Keratinocyte (primary cell): ENCODE measurements at regions not wholly inside any gene's neighbourhood (a gene's known extent, or its start where the extent isn't known, plus 50 kb on each side); places are given as distances from the start of the nearest gene placed in this dataset.

Experiments used
- DNase-seq: peaks from one replicate; pipeline ENCODE4 v3.0.0-alpha.2; 2011; ENCODE audit warnings: low read depth, missing footprints, low spot score
- FAIRE-seq: peaks from 2 replicates; lab custom pipeline; 2011; peaks lifted over from hg19 to GRCh38; lab: Jason Lieb, UNC
- H2AFZ ChIP-seq: 2 replicates; pipeline ENCODE4 v1.6.0; 2012; ENCODE audit warnings: low read length, control low read depth, inconsistent platforms; ENCODE audit not compliant: control insufficient read depth
- H3K27ac ChIP-seq: 2 replicates; pipeline ENCODE4 v1.5.1; 2011; ENCODE audit warnings: low read length; ENCODE audit not compliant: control insufficient read depth, insufficient read depth
- H3K27me3 ChIP-seq: 3 replicates; pipeline ENCODE4 v1.6.0; 2011; ENCODE audit warnings: low read length; ENCODE audit not compliant: control insufficient read depth, insufficient read depth; ENCODE audit errors: extremely low read depth
- H3K36me3 ChIP-seq, 2 experiments: 2 replicates in 1 of 2; 3 replicates in 1 of 2; pipeline ENCODE4 v1.5.1; 2011; ENCODE audit warnings: low read length in 2 of 2, mild to moderate bottlenecking in 1 of 2; ENCODE audit not compliant: control insufficient read depth in 2 of 2, insufficient read depth in 2 of 2; ENCODE audit errors: extremely low read depth in 1 of 2
- H3K4me1 ChIP-seq: 3 replicates; pipeline ENCODE4 v1.5.1; 2011; ENCODE audit warnings: low read length; ENCODE audit not compliant: control insufficient read depth, insufficient read depth; ENCODE audit errors: extremely low read depth
- H3K4me2 ChIP-seq: 3 replicates; pipeline ENCODE4 v1.6.0; 2011; ENCODE audit warnings: low read depth, low read length; ENCODE audit not compliant: control insufficient read depth, insufficient read depth; ENCODE audit errors: extremely low read depth
- H3K4me3 ChIP-seq, 3 experiments: fragments of 200-600 bp in 1 of 3; sonication (generic) in 1 of 3; 2 replicates in 2 of 3; 3 replicates in 1 of 3; pipeline ENCODE4 v1.5.1; 2011 to 2016; ENCODE audit warnings: low read length in 3 of 3, mild to moderate bottlenecking in 3 of 3, control low read depth in 2 of 3, inconsistent platforms in 1 of 3, low read depth in 1 of 3, mixed read lengths in 1 of 3, mixed run types in 1 of 3, moderate library complexity in 1 of 3; ENCODE audit not compliant: control insufficient read depth in 2 of 3, insufficient read depth in 2 of 3; ENCODE audit errors: extremely low read depth in 1 of 3
- H3K79me2 ChIP-seq: 2 replicates; pipeline ENCODE4 v1.6.0; 2012; ENCODE audit warnings: low read length; ENCODE audit not compliant: control insufficient read depth, insufficient read depth
- H3K9ac ChIP-seq: 3 replicates; pipeline ENCODE4 v1.6.0; 2011; ENCODE audit warnings: low read length; ENCODE audit not compliant: control insufficient read depth, insufficient read depth; ENCODE audit errors: extremely low read depth
- H3K9me1 ChIP-seq: 3 replicates; pipeline ENCODE4 v1.6.0; 2011; ENCODE audit warnings: low read length; ENCODE audit not compliant: control insufficient read depth, insufficient read depth; ENCODE audit errors: extremely low read depth
- H3K9me3 ChIP-seq: 2 replicates; pipeline ENCODE4 v1.5.1; 2012; ENCODE audit warnings: low read depth, low read length; ENCODE audit not compliant: control insufficient read depth
- H4K20me1 ChIP-seq: 3 replicates; pipeline ENCODE4 v1.6.0; 2011; ENCODE audit warnings: low read length; ENCODE audit not compliant: control insufficient read depth, insufficient read depth; ENCODE audit errors: extremely low read depth
- CTCF ChIP-seq, 3 experiments: IDR thresholded peaks in 1 of 3; conservative IDR thresholded peaks in 1 of 3; optimal IDR thresholded peaks in 1 of 3; 2 replicates in 2 of 3; 3 replicates in 1 of 3; pipeline versions ENCODE3 to v1.5.1; 2011; ENCODE audit warnings: low read length in 3 of 3, mild to moderate bottlenecking in 3 of 3, moderate library complexity in 2 of 3, control low read depth in 1 of 3, inconsistent platforms in 1 of 3; ENCODE audit not compliant: insufficient read depth in 2 of 3; ENCODE audit errors: extremely low read depth in 1 of 3
- EZH2 ChIP-seq: IDR thresholded peaks from one replicate; pipeline ENCODE4 v1.6.1; 2012; ENCODE audit warnings: inconsistent platforms, mild to moderate bottlenecking, low read length, moderate library complexity
- dilution Hi-C: fragments of 300-500 bp; cut with MboI; formaldehyde crosslinking; loops from one replicate; pipeline ENCODE4 v1.7.0; 2020; ENCODE audit warnings: low sequenced_read_pairs; ENCODE audit not compliant: extremely low pct_ligation_motif_present

DNA sequence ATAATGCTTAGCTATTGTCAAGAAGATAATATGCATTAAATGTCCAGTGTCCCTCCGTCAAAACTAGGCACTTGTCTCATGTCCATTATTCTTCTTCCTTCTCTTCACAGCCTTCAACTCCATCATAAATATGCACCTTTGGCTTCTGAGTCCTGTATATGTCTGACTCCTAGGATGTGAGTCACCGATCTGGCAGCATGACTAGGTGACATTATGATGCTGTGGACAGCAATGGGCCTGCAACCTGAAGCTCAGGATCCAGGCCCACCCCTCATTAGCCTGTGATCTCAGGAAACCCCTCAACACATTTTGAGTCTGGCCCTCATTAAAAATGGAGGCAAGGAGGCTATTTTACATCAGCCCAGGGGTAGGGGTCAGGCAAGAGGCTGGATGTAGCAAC is 362.5 kb upstream of the ZMIZ1 start:
- Histone ChIP-seq H3K9me3 (no peaks in the 10 kb centered on the region), H3K27me3 (peaks cover 3% of the 10 kb centered on the region), H3K36me3 (no peaks in the 10 kb centered on the region), H3K79me2 (no peaks in the 10 kb centered on the region), H4K20me1 (no peaks in the 10 kb centered on the region), H3K4me2 (no peak overlapping the region), H2AFZ (no peak overlapping the region), H3K27ac (no peak overlapping the region), H3K4me1 (no peaks in the 10 kb centered on the region), H3K4me3 (no peak overlapping the region), H3K9ac (no peak overlapping the region), H3K9me1 (no peaks in the 10 kb centered on the region)
- dilution Hi-C loops, result no loop called here
- TF ChIP-seq EZH2 (no peak), CTCF (optimal IDR thresholded peaks at IDR 0.05 in 1 of 3, IDR thresholded peaks at IDR 0.05 in 1 of 3, conservative IDR thresholded peaks at IDR 0.05 in 1 of 3; ENCODE audit: extremely low read depth in 1 of 3, insufficient read depth in 2 of 3, low read length in 3 of 3) (no peak)
- FAIRE-seq, result no peak
- DNase-seq, result no peak

- Histone ChIP-seq H3K9me3 (no peaks in the 10 kb centered on the region), H4K20me1 (no peaks in the 10 kb centered on the region), H3K4me3 (no peak overlapping the region), H2AFZ (no peak overlapping the region), H3K9ac (no peak overlapping the region), H3K4me2 (no peak overlapping the region), H3K27ac (no peak overlapping the region), H3K36me3 (no peaks in the 10 kb centered on the region), H3K27me3 (peaks cover 3% of the 10 kb centered on the region), H3K4me1 (no peaks in the 10 kb centered on the region), H3K79me2 (no peaks in the 10 kb centered on the region), H3K9me1 (no peaks in the 10 kb centered on the region)
- TF ChIP-seq EZH2 (no peak), CTCF (optimal IDR thresholded peaks at IDR 0.05 in 1 of 3, IDR thresholded peaks at IDR 0.05 in 1 of 3, conservative IDR thresholded peaks at IDR 0.05 in 1 of 3; ENCODE audit: extremely low read depth in 1 of 3, insufficient read depth in 2 of 3, low read length in 3 of 3) (no peak)
- DNase-seq (no peak), FAIRE-seq (no peak)
- dilution Hi-C loops, result no loop called here
Measured at GRCh38 chr10:78706726-78707540, 361.8 kb upstream of the ZMIZ1 start.
